HG03039 (cell line): ENCODE measurements at regions not wholly inside any gene's neighbourhood (a gene's known extent, or its start where the extent isn't known, plus 50 kb on each side); places are given as distances from the start of the nearest gene placed in this dataset.
"Not testable (repeated sequence)": the region's sequence is repeated elsewhere in the genome, so short reads cannot be mapped to it uniquely, and the experiment has no call there.

Source experiments
- ATAC-seq: cut with Tn5 transposase; IDR thresholded peaks from one replicate; pipeline ENCODE4 v1.9.1; 2021; ENCODE audit warnings: mild to moderate bottlenecking, moderate library complexity; ENCODE audit not compliant: unreplicated experiment

GRCh38 chr17:72385475-72385874 lies 264.7 kb downstream of the SOX9 start:
- no peak for ATAC-seq

- ATAC-seq, result not testable (repeated sequence)
Measured at GRCh38 chr17:72386173-72386572, 265.4 kb downstream of the SOX9 start.

- ATAC-seq, result no peak
Measured at GRCh38 chr17:72386619-72387237, 265.9 kb downstream of the SOX9 start.

- ATAC-seq, result no peak
Measured at GRCh38 chr17:72387487-72387886, 266.7 kb downstream of the SOX9 start.

- ATAC-seq, result no peak
Measured at GRCh38 chr17:72387969-72388368, 267.1 kb downstream of the SOX9 start.

GRCh38 chr17:72388765-72389473 lies 268.1 kb downstream of the SOX9 start:
- no peak for ATAC-seq

GRCh38 chr17:72390675-72391508 lies 270.1 kb downstream of the SOX9 start:
- no peak for ATAC-seq

- peak; percentile 62 for ATAC-seq
Measured at GRCh38 chr17:72392056-72393010, 271.5 kb downstream of the SOX9 start.

GRCh38 chr17:72393553-72393952 lies 272.7 kb downstream of the SOX9 start:
- no peak for ATAC-seq

GRCh38 chr17:72394531-72394930 lies 273.7 kb downstream of the SOX9 start:
- ATAC-seq, result no peak

GRCh38 chr17:72396121-72396520 lies 275.3 kb downstream of the SOX9 start:
- ATAC-seq, result no peak

- no peak for ATAC-seq
Measured at GRCh38 chr17:72397223-72397667, 276.4 kb downstream of the SOX9 start.

GRCh38 chr17:72397687-72398086 lies 276.9 kb downstream of the SOX9 start:
- no peak for ATAC-seq

GRCh38 chr17:72399023-72399607 lies 278.3 kb downstream of the SOX9 start:
- ATAC-seq, result no peak

GRCh38 chr17:72399608-72400487 lies 279.0 kb downstream of the SOX9 start:
- ATAC-seq, result no peak

- ATAC-seq, result no peak
Measured at GRCh38 chr17:72400488-72400827, 279.6 kb downstream of the SOX9 start.

- ATAC-seq, result no peak
Measured at GRCh38 chr17:72400863-72401262, 280.0 kb downstream of the SOX9 start.

- no peak for ATAC-seq
Measured at GRCh38 chr17:72401883-72402726, 281.3 kb downstream of the SOX9 start.
